GM12878 (cell line): ENCODE measurements at regions not wholly inside any gene's neighbourhood (a gene's known extent, or its start where the extent isn't known, plus 50 kb on each side); places are given as distances from the start of the nearest gene placed in this dataset.

ENCODE experiments used
- ATAC-seq: fragments of 200-7000 bp; cut with Tn5 transposase; 3 replicates; pipeline ENCODE4 v1.9.1; 2020; ENCODE audit warnings: mild to moderate bottlenecking, moderate library complexity
- BruUV-seq: library from RNA; stranded (reverse); fragments of 400-500 nt; replicated peaks from 2 replicates; lab custom pipeline; 2021; lab: Mats Ljungman, UMichigan
- CTCF ChIA-PET: fragments of 300-600 bp; sonication (Branson Sonifier 250); formaldehyde crosslinking; extraction: SDS; loops from one replicate; lab custom pipeline; 2021; ENCODE audit warnings: inconsistent platforms; lab: Yijun Ruan, JAX
- POLR2A ChIA-PET: fragments of 350-600 bp; formaldehyde crosslinking; extraction: SDS; loops from one replicate; lab custom pipeline; 2021; ENCODE audit warnings: inconsistent platforms; lab: Charles Lee
- RAD21 ChIA-PET: fragments of 300-600 bp; sonication (Branson Sonifier 250); formaldehyde crosslinking; loops from one replicate; lab custom pipeline; 2023; ENCODE audit warnings: antibody characterized with exemption; ENCODE audit not compliant: unreplicated experiment; lab: Charles Lee
- SMC1A ChIA-PET: fragments of 300-600 bp; sonication (Branson Sonifier 250); formaldehyde crosslinking; loops from one replicate; lab custom pipeline; 2023; ENCODE audit not compliant: unreplicated experiment, uncharacterized antibody; lab: Charles Lee
- DNase-seq: peaks from one replicate; pipeline ENCODE4 v3.0.0-alpha.2; 2011; ENCODE audit warnings: low read depth, low spot score
- FAIRE-seq: peaks from 3 replicates; lab custom pipeline; 2011; peaks lifted over from hg19 to GRCh38; lab: Jason Lieb, UNC
- H2AFZ ChIP-seq: 2 replicates; pipeline ENCODE4 v1.6.0; 2011; ENCODE audit warnings: low read depth, low read length, control low read depth; ENCODE audit not compliant: control insufficient read depth
- H3K27ac ChIP-seq: 2 replicates; pipeline ENCODE4 v1.5.1; 2011; ENCODE audit warnings: control low read depth; ENCODE audit not compliant: control insufficient read depth, insufficient read depth
- H3K27me3 ChIP-seq, 2 experiments: replicated peaks in 1 of 2; 2 replicates each; pipeline versions ENCODE4 v1.6.0 to v1.6.1; 2011; ENCODE audit warnings: low read length in 1 of 2; ENCODE audit not compliant: control insufficient read depth in 2 of 2, insufficient read depth in 2 of 2
- H3K36me3 ChIP-seq, 2 experiments: 2 replicates each; pipeline ENCODE4 v1.5.1; 2011; ENCODE audit warnings: low read length in 1 of 2; ENCODE audit not compliant: control insufficient read depth in 2 of 2, insufficient read depth in 2 of 2
- H3K4me1 ChIP-seq: 2 replicates; pipeline ENCODE4 v1.6.1; 2011; ENCODE audit warnings: mild to moderate bottlenecking, low read length, moderate library complexity, mixed read lengths; ENCODE audit not compliant: control insufficient read depth, insufficient read depth
- H3K4me2 ChIP-seq: 2 replicates; pipeline ENCODE4 v1.6.0; 2011; ENCODE audit warnings: control low read depth; ENCODE audit not compliant: control insufficient read depth, insufficient read depth
- H3K4me3 ChIP-seq: fragments of 200-600 bp; sonication (generic); 2 replicates; pipeline ENCODE4 v1.5.1; 2016
- H3K79me2 ChIP-seq: 2 replicates; pipeline ENCODE4 v1.6.0; 2011; ENCODE audit warnings: low read length; ENCODE audit not compliant: control insufficient read depth, insufficient read depth
- H3K9ac ChIP-seq: 2 replicates; pipeline ENCODE4 v1.8.0; 2011; ENCODE audit warnings: low read length, control low read depth, mixed read lengths; ENCODE audit not compliant: control insufficient read depth, insufficient read depth
- H3K9me3 ChIP-seq: replicated peaks from 3 replicates; pipeline ENCODE4 v1.5.1; 2011; ENCODE audit warnings: mild to moderate bottlenecking, low read length; ENCODE audit not compliant: control insufficient read depth, insufficient read depth
- H4K20me1 ChIP-seq: 2 replicates; pipeline ENCODE4 v1.6.0; 2011; ENCODE audit not compliant: control insufficient read depth, insufficient read depth
- ATF2 ChIP-seq: IDR thresholded peaks from 2 replicates; pipeline ENCODE4 v1.6.1; 2012; ENCODE audit warnings: low read length, inconsistent platforms
- EGR1 ChIP-seq, 2 experiments: IDR thresholded peaks; 1 replicate in 1 of 2; 2 replicates in 1 of 2; pipeline ENCODE4 v1.6.1; 2011 to 2012; ENCODE audit warnings: low read depth in 2 of 2, low read length in 2 of 2, borderline replicate concordance in 1 of 2, mild to moderate bottlenecking in 1 of 2, moderate library complexity in 1 of 2
- HDAC6 ChIP-seq: fragments of 200-600 bp; sonication (generic); IDR thresholded peaks from one replicate; pipeline ENCODE4 v1.8.0; 2017; ENCODE audit warnings: antibody characterized with exemption; ENCODE audit not compliant: unreplicated experiment
- NFYB ChIP-seq: IDR thresholded peaks from 2 replicates; pipeline ENCODE4 v1.6.1; 2011; ENCODE audit warnings: low read depth, mild to moderate bottlenecking, low read length, improper control_type of control experiment, moderate library complexity; ENCODE audit not compliant: insufficient read depth
- ZBTB4 ChIP-seq: fragments of 450-650 bp; formaldehyde crosslinking; IDR thresholded peaks from 2 replicates; pipeline ENCODE4 v1.4.0; 2022; ENCODE audit warnings: mild to moderate bottlenecking, moderate library complexity
- WGBS: methylation state at CpG from one replicate; pipeline ENCODE4 v1.1.6; 2016; ENCODE audit warnings: low lambda C conversion rate; ENCODE audit not compliant: insufficient replicate concordance, insufficient coverage; ENCODE audit errors: missing lambda C conversion rate; 5-methylcytosine and 5-hydroxymethylcytosine counted together
- in situ Hi-C: fragments of 300-500 bp; cut with MboI; formaldehyde crosslinking; loops from 9 replicates; pipeline ENCODE4 v1.14.3; 2018; ENCODE audit warnings: mixed read lengths
- intact Hi-C: fragments of 100-400 bp; cut with micrococcal nuclease; formaldehyde crosslinking; loops from one replicate; pipeline ENCODE4 v1.14.2; 2022; ENCODE audit not compliant: unreplicated experiment

GRCh38 chr2:237012577-237013267, 73.0 kb upstream of the COPS8 start:
- ChIA-PET POLR2A (no interaction called here), SMC1A (no interaction called here), RAD21 (no interaction called here), CTCF (no interaction called here)
- no peaks in the 10 kb centered on the region for H3K36me3 ChIP-seq
- TF ChIP-seq HDAC6, result no peak
- no peak for TF ChIP-seq ZBTB4
- no peak for TF ChIP-seq EGR1 (IDR thresholded peaks at IDR 0.05; ENCODE audit: borderline replicate concordance in 1 of 2, low read depth in 2 of 2, low read length in 2 of 2)
- no peak for TF ChIP-seq NFYB
- no peak for TF ChIP-seq ATF2
- H3K27ac ChIP-seq, result no peak overlapping the region
- H3K79me2 ChIP-seq, result no peaks in the 10 kb centered on the region
- H3K9me3 ChIP-seq, result no peaks in the 10 kb centered on the region; the same call in 2 of the 3 replicates
- 32% methylated on average over 16 of the region's 16 CpGs for WGBS
- no peaks in the 10 kb centered on the region; the same call in 1 of the 2 replicates for H4K20me1 ChIP-seq
- intact Hi-C loops, result no loop called here
- ATAC-seq, result no peak
- in situ Hi-C loops, result no loop called here
- no peaks in the 10 kb centered on the region for H3K4me1 ChIP-seq
- no peak overlapping the region for H3K4me3 ChIP-seq
- no peak overlapping the region for H2AFZ ChIP-seq
- H3K9ac ChIP-seq, result no peak overlapping the region
- FAIRE-seq, result no peak
- BruUV-seq, result no TSS peak
- H3K4me2 ChIP-seq, result no peak overlapping the region
- H3K27me3 ChIP-seq, result peaks cover 0 to 2% of the 10 kb centered on the region in 2 experiments; a peak in 2 of 4 replicates
- DNase-seq, result no peak
